ENCODE measurements at regions not wholly inside any gene's neighbourhood (a gene's known extent, or its start where the extent isn't known, plus 50 kb on each side); places are given as distances from the start of the nearest gene placed in this dataset.

GRCh38 chr21:38173276-38174035 is 83.3 kb upstream of the KCNJ15 start:
- peaks cover 0 to 21% (median 10%) of the 10 kb centered on the region in 9 donors for H3K4me1 ChIP-seq
- peaks cover 0 to 8% (median 0%) of the 10 kb centered on the region in 7 donors for H3K27me3 ChIP-seq
- 91 to 93% methylated on average over 3 of the region's 3 CpGs for WGBS, 2 donors
- no peak overlapping the region for H3K27ac ChIP-seq
- H3K36me3 ChIP-seq, result no peaks in the 10 kb centered on the region
- no peaks in the 10 kb centered on the region for H3K9me3 ChIP-seq
- ATAC-seq (no peak), DNase-seq (no peak)
- H3K4me3 ChIP-seq, result no peak overlapping the region
- no peak for TF ChIP-seq CTCF (IDR thresholded peaks at IDR 0.05)
- intact Hi-C loops (cut with DNase I), result loop anchor here in 2 of 10 donors (5.0 kb wide), 2 partner anchors 39 to 184 kb away; no protein-coding TSS in a partner anchor

GRCh38 chr21:38175306-38175705 is 81.5 kb upstream of the KCNJ15 start:
- no peaks in the 10 kb centered on the region for H3K9me3 ChIP-seq
- H3K4me3 ChIP-seq, result no peak overlapping the region
- H3K36me3 ChIP-seq, result no peaks in the 10 kb centered on the region
- intact Hi-C loops (cut with DNase I), result no loop called here
- WGBS, 2 donors, result 51 to 55% methylated on average over 1 of the region's 1 CpG
- DNase-seq, result no peak
- no peak for TF ChIP-seq CTCF (IDR thresholded peaks at IDR 0.05)
- H3K27me3 ChIP-seq, result peaks cover 0 to 5% (median 0%) of the 10 kb centered on the region in 7 donors
- ATAC-seq, result no peak
- no peak overlapping the region for H3K27ac ChIP-seq
- peaks cover 0 to 27% (median 10%) of the 10 kb centered on the region in 9 donors for H3K4me1 ChIP-seq

GRCh38 chr21:38177919-38178652 is 78.7 kb upstream of the KCNJ15 start:
- DNase-seq (no peak), ATAC-seq (no peak)
- H3K9me3 ChIP-seq, result no peaks in the 10 kb centered on the region
- H3K36me3 ChIP-seq, result no peaks in the 10 kb centered on the region
- WGBS, 2 donors, result 83 to 98% methylated on average over 2 to 5 of the region's 5 CpGs
- intact Hi-C loops (cut with DNase I), result no loop called here
- no peak overlapping the region for H3K27ac ChIP-seq
- H3K4me1 ChIP-seq, result peaks cover 0 to 7% (median 0%) of the 10 kb centered on the region in 9 donors
- TF ChIP-seq CTCF (IDR thresholded peaks at IDR 0.05), result no peak
- H3K4me3 ChIP-seq, result no peak overlapping the region
- H3K27me3 ChIP-seq, result peaks cover 0 to 5% (median 0%) of the 10 kb centered on the region in 7 donors

GRCh38 chr21:38178653-38179470 is 77.9 kb upstream of the KCNJ15 start:
- Histone ChIP-seq H3K9me3 (no peaks in the 10 kb centered on the region), H3K27me3 (peaks cover 0 to 5% (median 0%) of the 10 kb centered on the region in 7 donors), H3K27ac (no peak overlapping the region), H3K4me3 (no peak overlapping the region), H3K4me1 (peaks cover 0 to 7% (median 0%) of the 10 kb centered on the region in 9 donors), H3K36me3 (no peaks in the 10 kb centered on the region)
- TF ChIP-seq CTCF (IDR thresholded peaks at IDR 0.05), result no peak
- DNase-seq, result no peak
- intact Hi-C loops (cut with DNase I), result no loop called here
- 76 to 83% methylated on average over 6 of the region's 6 CpGs for WGBS, 2 donors
- ATAC-seq, result no peak

All from heart right ventricle (tissue), 16 donors.